T-helper 1 cell (primary cell): ENCODE measurements at regions not wholly inside any gene's neighbourhood (a gene's known extent, or its start where the extent isn't known, plus 50 kb on each side); places are given as distances from the start of the nearest gene placed in this dataset.

Experiments used
- DNase-seq, 5 donors: peaks; one replicate each; pipeline ENCODE4 v3.0.0-alpha.2; 2012 to 2020

GRCh38 chr10:107623292-107623691, 458.8 kb upstream of the SORCS1 start:
- DNase-seq: no peak

- no peak for DNase-seq
Observed at GRCh38 chr10:107619139-107619538, 454.6 kb upstream of the SORCS1 start.

- DNase-seq: no peak
Observed at GRCh38 chr10:107618504-107618994, 454.0 kb upstream of the SORCS1 start.

GRCh38 chr10:107616463-107617410, 452.2 kb upstream of the SORCS1 start:
- DNase-seq: no peak

DNA sequence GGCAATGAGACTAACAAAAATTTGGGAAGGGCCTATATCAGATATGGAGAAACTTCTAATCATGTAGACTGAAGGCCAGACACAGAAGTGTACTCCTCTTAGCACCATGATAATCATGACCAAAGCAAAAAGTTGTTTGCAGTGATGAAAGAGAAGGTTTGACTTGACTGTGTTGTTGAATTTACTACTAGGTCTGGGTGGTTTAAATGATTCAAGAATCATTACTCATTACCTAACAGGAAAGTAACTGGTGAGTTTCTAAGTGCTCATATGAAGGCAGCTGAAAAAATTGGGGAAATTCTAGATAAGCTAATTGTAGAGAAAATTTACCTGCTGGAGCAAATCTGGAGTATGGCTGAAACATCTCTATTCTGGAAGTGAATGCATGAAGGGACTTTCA, 451.5 kb upstream of the SORCS1 start:
- no peak for DNase-seq

GRCh38 chr10:107614939-107615685, 450.6 kb upstream of the SORCS1 start:
- DNase-seq: no peak

DNA sequence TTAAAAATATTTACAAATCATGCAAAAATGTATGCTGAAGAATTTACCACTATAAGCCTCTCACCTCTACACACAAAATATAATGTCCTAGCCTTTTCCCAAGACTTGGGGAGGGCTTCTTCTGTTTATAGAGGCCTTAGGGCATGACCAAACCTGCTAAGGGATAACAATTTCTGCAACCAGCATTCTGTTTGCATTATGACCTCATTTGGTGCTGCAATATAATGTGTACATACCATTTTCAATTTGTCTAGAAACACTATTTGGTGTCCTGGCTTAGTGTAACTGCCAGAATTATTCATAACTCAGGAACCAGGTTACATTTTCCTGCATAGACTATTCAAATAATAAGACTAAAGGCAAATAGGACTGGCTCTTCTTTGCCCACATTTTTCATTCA, 446.6 kb upstream of the SORCS1 start:
- no peak for DNase-seq

DNA sequence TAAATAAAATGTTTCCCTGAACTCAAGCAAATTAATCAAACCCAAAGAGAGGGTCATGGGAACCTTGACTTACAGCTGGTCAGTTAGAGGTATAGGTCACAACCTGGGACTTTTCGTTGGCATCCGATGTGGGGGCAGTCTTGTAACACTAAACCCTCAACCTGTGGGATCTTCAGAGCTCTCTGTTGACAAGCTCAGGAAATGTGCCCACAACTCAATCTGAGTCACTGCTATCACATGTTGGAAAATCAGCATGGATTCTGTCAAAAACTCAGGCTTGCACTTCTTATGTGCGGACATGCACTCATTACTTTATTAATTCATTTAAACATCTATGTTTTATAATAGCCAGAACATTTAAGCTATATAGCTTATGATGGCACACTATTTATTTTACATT, 424.6 kb upstream of the SORCS1 start:
- no peak for DNase-seq

DNA sequence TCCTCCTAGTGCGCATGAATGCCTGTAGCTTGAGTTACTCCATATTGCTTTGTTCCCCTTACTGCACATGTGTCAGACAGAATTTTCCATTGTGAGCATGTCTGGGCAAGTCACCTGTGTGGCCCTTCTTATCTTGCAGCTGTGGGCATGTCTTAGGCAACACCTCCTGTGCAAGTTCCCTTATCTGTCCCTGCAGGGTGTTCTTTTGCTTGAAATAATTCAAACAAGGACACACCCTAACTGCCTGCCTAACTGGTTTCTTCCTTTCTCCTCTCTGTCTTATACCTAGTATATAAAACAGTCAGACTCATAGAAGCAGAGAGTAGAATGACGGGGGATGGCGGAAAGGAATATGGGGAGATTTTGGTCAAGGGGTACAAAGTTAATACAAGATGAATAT, 421.1 kb upstream of the SORCS1 start:
- no peak for DNase-seq

DNA sequence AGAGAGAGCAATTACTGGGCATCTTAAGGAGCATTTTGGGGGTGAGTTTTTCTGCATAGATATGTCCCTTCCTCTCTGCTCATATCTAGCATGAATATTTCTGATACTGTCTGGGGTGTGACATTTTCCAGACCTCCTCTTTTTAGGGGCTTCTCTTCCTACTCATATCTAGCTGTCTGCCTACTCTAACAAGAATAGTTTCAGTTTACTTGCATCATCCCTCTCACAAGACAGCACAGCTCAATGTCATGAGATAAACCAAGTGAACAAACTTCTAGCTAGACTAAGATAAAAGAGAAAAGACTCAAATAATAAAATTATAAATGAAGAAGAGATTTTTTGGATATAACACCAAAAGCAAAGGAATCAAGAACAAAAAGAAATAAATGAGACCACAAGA, 419.5 kb upstream of the SORCS1 start:
- DNase-seq: no peak

DNA sequence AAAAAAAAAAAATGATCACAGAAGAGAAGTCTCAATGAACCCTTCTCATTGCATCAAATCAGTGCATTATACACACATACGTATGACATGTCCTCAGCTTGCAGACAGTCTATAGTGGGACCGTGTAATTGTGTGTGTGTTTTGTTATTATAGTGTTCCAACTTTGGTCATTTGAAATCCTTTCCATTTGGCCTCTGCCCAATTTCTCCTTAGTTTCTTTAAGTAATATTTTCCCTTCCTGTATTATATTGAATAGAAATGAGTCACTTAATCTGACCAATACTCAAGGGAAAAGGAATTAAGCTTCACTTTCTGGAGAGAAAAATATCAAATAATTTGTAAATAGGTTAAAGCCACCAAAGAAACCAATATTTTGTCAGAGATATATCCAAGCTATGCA, 415.5 kb upstream of the SORCS1 start:
- no peak for DNase-seq

- no peak for DNase-seq
Observed at GRCh38 chr10:107577221-107577620, 412.7 kb upstream of the SORCS1 start.

GRCh38 chr10:107576746-107577145, 412.2 kb upstream of the SORCS1 start:
- no peak for DNase-seq

DNA sequence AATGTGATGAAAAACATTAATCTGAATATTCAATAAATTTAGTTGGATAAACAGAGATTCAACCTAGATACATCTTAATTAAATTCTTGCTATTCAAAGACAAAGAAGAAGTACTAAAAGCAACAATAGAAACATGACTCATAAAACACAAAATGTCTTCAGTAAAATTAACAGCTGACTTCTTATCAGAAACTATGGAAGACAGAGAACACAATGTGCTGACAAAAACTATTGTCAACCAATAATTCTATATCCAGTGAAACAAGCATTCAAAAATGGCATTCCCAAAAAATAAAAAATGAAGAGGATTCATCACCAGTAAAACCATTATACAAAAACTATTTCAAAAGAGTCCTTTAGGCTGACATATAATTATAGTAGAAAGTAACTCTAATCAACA, 400.5 kb upstream of the SORCS1 start:
- DNase-seq: no peak

DNA sequence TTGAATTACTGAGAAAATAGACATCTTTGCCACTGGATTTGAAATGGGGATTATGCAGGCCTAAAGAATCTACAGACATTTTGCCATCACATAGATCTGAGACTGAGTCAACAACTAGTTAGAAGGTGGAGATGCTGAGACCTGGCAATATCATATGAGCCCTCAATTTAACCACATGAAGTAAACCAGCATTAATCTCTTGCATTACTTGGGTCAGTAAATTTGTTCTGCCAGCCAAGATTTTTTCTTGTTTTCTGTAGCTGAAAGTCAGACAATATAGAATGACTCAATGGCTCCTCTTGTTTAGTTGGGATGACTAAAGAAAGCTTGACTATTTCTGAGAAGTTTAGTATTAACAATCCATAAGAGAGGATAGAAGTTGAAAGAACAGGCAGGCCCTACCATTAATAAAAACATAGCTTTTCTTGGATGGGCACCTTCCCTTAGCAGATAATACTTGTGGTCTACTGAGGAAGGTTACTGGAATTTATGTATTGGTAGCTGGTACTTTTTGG, 396.7 kb upstream of the SORCS1 start:
- DNase-seq: no peak

DNA sequence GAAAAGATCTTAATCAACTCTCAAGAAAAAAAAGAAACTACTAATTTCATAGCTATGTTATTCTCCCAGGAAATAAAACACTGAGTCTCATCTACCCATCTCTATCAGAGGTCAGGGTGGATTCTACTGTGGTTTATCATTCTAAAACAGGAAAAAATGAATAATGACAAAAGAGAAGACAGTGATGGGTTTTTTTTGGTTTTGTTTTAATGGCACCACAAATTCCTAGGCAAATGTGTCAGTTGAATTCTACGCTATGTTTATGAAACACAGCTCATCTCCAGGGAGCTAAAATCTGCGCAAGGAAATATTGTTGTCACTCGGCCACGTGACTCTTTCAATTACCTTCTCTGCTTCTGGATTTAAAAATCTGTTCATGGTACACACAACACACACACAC, 393.4 kb upstream of the SORCS1 start:
- no peak for DNase-seq

DNA sequence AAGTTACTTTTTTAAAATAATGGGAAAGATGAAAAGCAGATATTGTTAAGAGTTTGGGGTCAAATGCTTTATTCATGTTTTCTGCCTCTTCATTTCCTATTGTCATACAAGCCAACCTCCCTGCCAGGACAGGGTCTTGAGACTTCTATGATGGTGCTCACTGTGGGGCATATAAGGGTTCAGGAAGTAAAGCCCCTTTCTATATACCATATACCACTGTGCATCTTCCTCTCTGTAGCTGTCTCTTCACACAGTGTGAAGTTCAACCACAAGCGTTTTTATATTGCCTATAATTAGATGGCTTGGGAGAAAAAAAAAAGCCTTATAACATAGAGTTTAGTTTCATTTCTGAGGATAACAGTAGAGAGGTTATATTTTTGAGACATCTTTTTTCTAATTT, 389.8 kb upstream of the SORCS1 start:
- DNase-seq: no peak

DNA sequence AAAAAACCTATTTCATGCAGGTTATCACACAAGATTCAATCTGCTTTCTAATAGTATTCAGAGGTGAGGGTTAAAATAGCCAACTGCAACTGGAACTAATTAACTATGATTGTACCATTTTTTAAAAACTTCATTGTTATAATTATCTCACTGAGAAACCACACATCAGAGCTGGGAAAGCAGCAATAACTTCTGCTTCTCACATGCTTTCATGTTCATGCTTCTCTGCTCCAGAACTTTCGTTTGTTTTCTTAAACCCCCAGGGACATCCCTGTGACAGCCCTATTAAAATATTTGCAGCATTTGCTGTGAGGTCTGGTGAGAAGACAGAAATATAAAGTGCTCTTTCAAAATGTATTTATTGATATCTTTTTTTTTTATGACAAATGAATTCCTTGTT, 389.0 kb upstream of the SORCS1 start:
- no peak for DNase-seq

DNA sequence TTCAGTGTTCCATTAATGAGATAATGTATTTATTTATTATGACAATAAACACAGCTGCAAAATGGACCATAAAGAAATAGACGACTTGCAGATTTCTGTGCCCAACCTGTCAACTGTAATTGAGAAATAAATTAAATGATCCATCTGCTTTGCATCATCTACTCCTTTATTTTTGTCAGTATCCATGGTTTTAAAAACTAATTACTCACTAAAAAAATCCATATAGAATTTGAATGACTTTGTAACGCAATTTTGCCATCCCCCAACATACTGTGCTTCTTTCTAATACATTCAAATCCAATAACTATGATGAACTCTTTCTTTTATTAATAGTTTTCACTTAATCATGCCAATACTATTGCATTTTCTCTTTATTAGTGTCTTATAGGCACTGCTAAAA, 388.5 kb upstream of the SORCS1 start:
- no peak for DNase-seq

DNA sequence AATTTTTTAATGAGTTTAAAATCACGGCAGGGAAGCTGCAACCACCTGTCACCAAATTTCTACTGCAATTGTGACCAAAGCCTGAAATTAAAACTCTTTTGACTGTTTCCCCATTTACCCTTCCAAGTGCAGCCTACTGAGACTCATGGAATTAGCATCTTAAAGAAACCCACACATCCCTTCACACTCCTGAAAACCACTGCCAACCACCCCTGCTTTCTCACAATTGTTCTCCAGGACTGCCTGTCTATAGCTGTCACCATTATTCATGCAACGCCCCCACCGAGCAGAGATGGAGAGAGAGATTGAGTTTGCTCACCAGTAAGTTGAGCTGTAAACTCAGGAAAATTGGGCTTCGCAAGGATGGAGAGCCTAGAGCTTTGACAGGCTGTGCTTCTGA, 383.8 kb upstream of the SORCS1 start:
- no peak for DNase-seq

- no peak for DNase-seq
Observed at GRCh38 chr10:107546986-107547385, 382.5 kb upstream of the SORCS1 start.

- no peak for DNase-seq
Observed at GRCh38 chr10:107546284-107546683, 381.8 kb upstream of the SORCS1 start.

- no peak for DNase-seq
Observed at GRCh38 chr10:107545717-107546116, 381.2 kb upstream of the SORCS1 start.
